SJSA1 (cell line): ENCODE measurements at regions not wholly inside any gene's neighbourhood (a gene's known extent, or its start where the extent isn't known, plus 50 kb on each side); places are given as distances from the start of the nearest gene placed in this dataset.
A peak's percentile ranks its signal among the peaks of the same experiment; 100 is the strongest.

Source experiments
- DNase-seq, 2 experiments: peaks; one replicate each; pipeline ENCODE4 v3.0.0-alpha.2; 2015 to 2020; ENCODE audit warnings: low spot score in 2 of 2, low read depth in 1 of 2
- H3K27ac ChIP-seq: fragments of 250-450 bp; sonication (Bioruptor Pico); 2 replicates; pipeline ENCODE4 v1.5.1; 2020; ENCODE audit warnings: mild to moderate bottlenecking, moderate library complexity
- H3K27me3 ChIP-seq: fragments of 250-450 bp; sonication (Bioruptor Pico); replicated peaks from 2 replicates; pipeline ENCODE4 v1.5.1; 2020; ENCODE audit warnings: mild to moderate bottlenecking, moderate library complexity
- H3K36me3 ChIP-seq: fragments of 250-450 bp; sonication (Bioruptor Pico); 2 replicates; pipeline ENCODE4 v1.5.1; 2020; ENCODE audit warnings: mild to moderate bottlenecking
- H3K4me1 ChIP-seq: fragments of 250-450 bp; sonication (Bioruptor Pico); replicated peaks from 2 replicates; pipeline ENCODE4 v1.6.1; 2021; ENCODE audit warnings: mild to moderate bottlenecking
- H3K4me3 ChIP-seq: fragments of 250-450 bp; sonication (Bioruptor Pico); 2 replicates; pipeline ENCODE4 v1.5.1; 2020; ENCODE audit warnings: mild to moderate bottlenecking
- H3K9me3 ChIP-seq: fragments of 250-450 bp; sonication (Bioruptor Pico); replicated peaks from 2 replicates; pipeline ENCODE4 v1.5.1; 2020; ENCODE audit warnings: mild to moderate bottlenecking

DNA sequence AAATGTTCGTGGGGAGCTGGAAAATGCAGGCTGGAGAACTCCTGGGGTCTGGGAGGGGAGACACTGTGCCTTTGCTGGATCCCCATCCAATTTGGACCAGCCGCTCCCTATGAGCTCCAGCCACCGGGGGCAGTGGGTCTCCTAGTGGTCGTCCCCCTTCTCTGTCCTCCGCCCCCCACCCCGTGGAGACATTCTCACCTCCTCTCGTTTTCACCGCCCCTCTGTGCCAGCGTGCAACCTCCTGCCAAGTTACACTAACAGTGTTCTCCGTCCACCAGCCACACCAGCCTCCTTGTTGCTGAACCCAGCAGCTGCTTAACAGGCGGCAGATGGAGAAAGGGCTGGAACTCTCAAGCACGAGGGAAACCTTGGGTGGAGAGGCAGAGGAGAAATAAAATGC, 67.4 kb upstream of the SOX9 start:
- no peaks in the 10 kb centered on the region for H3K36me3 ChIP-seq
- H3K4me3 ChIP-seq = no peak overlapping the region
- DNase-seq = no peak
- H3K27me3 ChIP-seq = no peaks in the 10 kb centered on the region
- H3K27ac ChIP-seq = no peak overlapping the region
- no peaks in the 10 kb centered on the region for H3K9me3 ChIP-seq
- H3K4me1 ChIP-seq = no peaks in the 10 kb centered on the region

DNA sequence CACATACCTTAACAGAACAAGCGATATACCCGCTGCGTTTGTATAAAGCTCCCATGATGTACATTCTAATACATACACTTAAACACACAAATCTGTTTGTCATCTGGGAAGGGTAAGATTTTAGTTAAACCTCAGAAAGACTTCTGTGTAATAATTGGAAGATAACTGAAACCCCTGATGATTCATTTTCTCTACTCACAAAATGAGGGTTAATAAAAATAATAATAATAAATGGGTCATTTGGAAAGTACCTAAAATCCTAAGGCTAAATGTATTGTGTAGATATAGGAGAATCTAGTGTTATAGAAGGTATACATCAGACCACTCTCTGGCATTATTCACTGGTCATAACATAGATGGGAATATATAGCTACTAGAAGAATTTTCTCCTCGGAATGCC, 64.7 kb upstream of the SOX9 start:
- Histone ChIP-seq H3K27me3 (no peaks in the 10 kb centered on the region), H3K36me3 (no peaks in the 10 kb centered on the region), H3K27ac (no peak overlapping the region), H3K9me3 (no peaks in the 10 kb centered on the region), H3K4me3 (no peak overlapping the region), H3K4me1 (no peaks in the 10 kb centered on the region)
- DNase-seq = no peak

DNA sequence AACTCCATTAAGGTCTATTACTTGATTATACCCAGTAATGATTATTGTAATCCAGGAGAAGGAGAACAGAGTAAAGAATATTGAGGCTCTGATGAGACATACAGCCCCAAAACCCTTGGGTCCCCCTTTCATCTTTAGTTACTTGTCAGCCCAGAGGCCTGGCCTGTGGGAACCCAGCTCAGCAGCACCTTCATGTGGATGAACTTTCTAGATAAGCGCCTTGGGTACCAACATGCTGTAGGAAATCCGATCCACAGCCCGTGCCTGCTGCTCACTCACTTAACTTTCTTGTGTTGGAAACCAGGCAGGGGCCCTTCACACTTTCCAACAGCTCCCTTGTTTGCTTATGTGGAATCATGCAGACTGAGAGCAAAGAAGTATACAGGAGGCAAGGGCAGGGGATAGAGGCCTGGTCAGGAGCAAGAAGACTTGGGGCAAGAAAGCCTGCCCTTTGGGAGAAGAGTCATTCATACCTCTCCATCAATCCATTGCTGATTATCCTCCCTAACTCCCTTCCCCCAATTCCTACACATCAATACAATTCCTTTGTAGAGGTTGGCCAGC, 64.0 kb upstream of the SOX9 start:
- Histone ChIP-seq H3K4me1 (no peaks in the 10 kb centered on the region), H3K9me3 (no peaks in the 10 kb centered on the region), H3K4me3 (no peak overlapping the region), H3K27ac (no peak overlapping the region), H3K27me3 (no peaks in the 10 kb centered on the region), H3K36me3 (no peaks in the 10 kb centered on the region)
- DNase-seq = no peak

DNA sequence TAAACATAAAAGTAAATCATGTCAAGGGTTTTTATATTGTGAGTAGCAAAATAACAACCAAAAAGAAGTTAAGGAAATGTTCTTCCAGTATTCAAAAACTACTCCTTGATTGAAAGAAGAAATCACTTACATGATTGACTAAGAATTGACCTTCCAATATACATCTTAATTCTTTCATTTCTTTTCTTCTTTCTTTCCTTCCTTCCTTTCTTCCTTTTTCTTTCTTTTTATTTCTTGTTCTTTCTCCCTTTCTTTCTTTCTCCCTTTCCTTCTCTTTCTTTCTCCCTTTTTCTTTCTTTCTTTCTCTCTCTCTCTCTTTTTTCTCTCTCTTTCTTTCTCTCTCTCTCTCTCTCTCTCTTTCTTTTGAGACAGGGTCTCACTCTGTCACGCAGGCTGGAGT, 60.7 kb upstream of the SOX9 start:
- Histone ChIP-seq H3K27ac (no peak overlapping the region), H3K4me3 (no peak overlapping the region), H3K27me3 (no peaks in the 10 kb centered on the region), H3K36me3 (no peaks in the 10 kb centered on the region), H3K4me1 (no peaks in the 10 kb centered on the region), H3K9me3 (no peaks in the 10 kb centered on the region)
- DNase-seq = no peak

DNA sequence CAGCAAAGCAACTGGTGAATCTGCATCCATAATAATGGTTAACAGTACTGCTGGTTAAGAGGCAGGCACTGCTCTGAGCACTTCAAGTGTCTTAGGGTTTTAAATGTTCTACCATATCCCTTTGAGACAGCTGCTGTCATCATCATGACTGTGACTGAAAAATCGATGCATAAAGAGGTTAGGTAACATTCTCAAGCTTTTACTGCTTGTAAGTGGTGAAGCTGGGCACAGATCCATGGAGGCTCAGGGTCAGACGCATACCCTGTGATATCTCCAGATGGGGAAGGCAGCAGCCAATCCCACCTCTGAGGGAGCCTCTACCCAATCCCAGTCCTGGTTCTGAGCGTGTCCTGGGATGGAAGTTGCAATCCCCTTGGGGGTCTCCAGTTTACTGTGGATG, 57.6 kb upstream of the SOX9 start:
- Histone ChIP-seq H3K27me3 (no peaks in the 10 kb centered on the region), H3K4me1 (no peaks in the 10 kb centered on the region), H3K27ac (no peak overlapping the region), H3K9me3 (no peaks in the 10 kb centered on the region), H3K4me3 (no peak overlapping the region), H3K36me3 (no peaks in the 10 kb centered on the region)
- peak in 1 of 2 experiments; percentile 17 for DNase-seq

DNA sequence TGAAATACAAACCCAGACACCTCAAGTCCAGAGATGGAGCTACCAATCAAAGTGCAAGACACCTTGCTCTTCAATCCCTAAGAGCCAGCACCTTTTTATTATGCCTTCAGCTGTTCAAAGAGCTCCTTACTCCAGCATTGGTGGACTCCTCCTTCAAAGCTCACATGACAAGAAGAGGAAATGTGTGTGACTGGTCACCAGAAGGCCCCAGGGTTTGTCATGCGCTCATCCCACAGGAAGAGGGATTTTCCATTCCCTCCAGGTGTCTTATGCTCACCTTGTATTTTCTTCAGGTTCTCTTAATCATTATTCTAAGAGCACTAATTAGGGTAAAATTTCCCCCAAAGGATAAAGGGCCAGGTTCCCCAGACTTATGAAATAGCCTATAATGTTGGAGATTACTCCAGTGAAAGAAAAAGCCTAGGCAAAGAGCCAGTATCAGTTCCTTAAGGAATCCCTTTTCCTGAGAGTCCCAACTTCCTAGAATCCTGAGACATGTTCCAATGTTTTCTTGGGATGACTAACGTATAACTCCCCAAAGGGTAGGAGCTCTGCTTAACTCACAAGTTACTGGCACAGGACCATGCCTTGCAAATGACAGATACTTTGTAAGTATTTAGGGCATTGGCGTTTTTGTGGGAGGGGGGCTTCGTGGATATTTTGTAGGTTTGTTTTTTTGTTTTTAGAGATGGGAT, 56.9 kb upstream of the SOX9 start:
- H3K4me1 ChIP-seq = no peaks in the 10 kb centered on the region
- H3K36me3 ChIP-seq = no peaks in the 10 kb centered on the region
- H3K27ac ChIP-seq = no peak overlapping the region
- H3K9me3 ChIP-seq = no peaks in the 10 kb centered on the region
- no peaks in the 10 kb centered on the region for H3K27me3 ChIP-seq
- DNase-seq = peak in 1 of 2 experiments; percentile 15
- no peak overlapping the region for H3K4me3 ChIP-seq

- Histone ChIP-seq H3K36me3 (no peaks in the 10 kb centered on the region), H3K4me1 (no peaks in the 10 kb centered on the region), H3K27ac (no peak overlapping the region), H3K27me3 (no peaks in the 10 kb centered on the region), H3K9me3 (no peaks in the 10 kb centered on the region), H3K4me3 (no peak overlapping the region)
- peak in 1 of 2 experiments; percentile 10 for DNase-seq
Observed at GRCh38 chr17:72064606-72065193, 56.1 kb upstream of the SOX9 start.

- no peaks in the 10 kb centered on the region for H3K36me3 ChIP-seq
- H3K9me3 ChIP-seq = no peaks in the 10 kb centered on the region
- H3K27me3 ChIP-seq = no peaks in the 10 kb centered on the region
- no peak overlapping the region for H3K27ac ChIP-seq
- peak in 1 of 2 experiments; percentile 29 for DNase-seq
- H3K4me3 ChIP-seq = no peak overlapping the region
- H3K4me1 ChIP-seq = no peaks in the 10 kb centered on the region
Observed at GRCh38 chr17:72065556-72065955, 55.3 kb upstream of the SOX9 start.

DNA sequence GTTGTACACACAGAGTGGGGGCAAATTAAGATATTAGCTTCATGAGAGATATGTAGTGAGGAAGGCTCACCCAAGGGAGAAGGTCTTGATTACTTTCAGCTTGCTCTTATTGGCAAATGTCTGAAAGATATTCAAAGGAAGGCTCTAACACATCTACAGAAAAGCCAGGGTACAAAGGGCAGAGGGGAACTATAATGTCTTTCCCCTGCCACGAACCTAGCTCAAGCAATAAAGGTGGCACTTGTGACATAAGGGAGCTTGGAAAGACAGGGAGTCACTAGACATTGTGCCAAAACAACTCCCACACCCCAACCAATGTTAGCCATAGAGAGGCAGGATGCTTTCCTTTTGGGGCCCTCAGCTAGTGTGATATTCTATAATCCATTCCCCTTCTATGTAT, 52.2 kb upstream of the SOX9 start:
- no peaks in the 10 kb centered on the region for H3K27me3 ChIP-seq
- no peaks in the 10 kb centered on the region; the same call in 1 of the 2 replicates for H3K9me3 ChIP-seq
- no peaks in the 10 kb centered on the region for H3K4me1 ChIP-seq
- H3K4me3 ChIP-seq = no peak overlapping the region
- DNase-seq = no peak
- H3K36me3 ChIP-seq = no peaks in the 10 kb centered on the region
- no peak overlapping the region for H3K27ac ChIP-seq

DNA sequence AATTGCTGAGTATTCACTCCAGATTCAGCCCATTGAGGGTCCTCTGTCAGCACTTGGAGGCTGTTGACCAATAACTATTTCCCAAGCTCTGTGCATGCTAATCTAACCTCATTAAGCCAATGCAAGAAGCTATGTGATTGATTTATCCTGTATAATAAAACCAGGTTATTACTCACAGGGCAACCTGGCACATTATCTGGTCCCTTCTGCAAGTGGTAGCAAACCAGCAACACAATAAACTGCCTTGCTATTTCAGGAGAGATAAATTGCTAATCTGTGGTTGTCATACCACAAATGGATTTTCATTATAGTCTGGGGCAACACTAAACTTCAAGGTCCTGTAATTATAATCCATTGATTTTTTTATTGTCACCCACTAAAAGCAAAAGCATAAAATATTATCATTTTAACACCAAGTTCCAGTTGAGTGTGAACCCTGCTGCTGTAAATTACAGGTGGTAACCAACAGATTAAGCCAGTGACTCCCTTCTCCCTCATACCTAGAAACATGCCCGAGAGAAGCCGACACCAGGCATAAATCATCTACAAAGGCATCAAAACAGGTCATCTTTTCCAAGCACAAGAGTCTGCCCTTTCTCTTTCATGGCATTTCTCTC, 51.1 kb upstream of the SOX9 start:
- Histone ChIP-seq H3K9me3 (no peaks in the 10 kb centered on the region; the same call in 1 of the 2 replicates), H3K36me3 (no peaks in the 10 kb centered on the region), H3K4me1 (no peaks in the 10 kb centered on the region), H3K27ac (no peak overlapping the region), H3K27me3 (no peaks in the 10 kb centered on the region), H3K4me3 (no peak overlapping the region)
- peak in 1 of 2 experiments; percentile 5 for DNase-seq
